ENCODE measurements at regions not wholly inside any gene's neighbourhood (a gene's known extent, or its start where the extent isn't known, plus 50 kb on each side); places are given as distances from the start of the nearest gene placed in this dataset.
A peak's percentile ranks its signal among the peaks of the same experiment; 100 is the strongest.

DNA sequence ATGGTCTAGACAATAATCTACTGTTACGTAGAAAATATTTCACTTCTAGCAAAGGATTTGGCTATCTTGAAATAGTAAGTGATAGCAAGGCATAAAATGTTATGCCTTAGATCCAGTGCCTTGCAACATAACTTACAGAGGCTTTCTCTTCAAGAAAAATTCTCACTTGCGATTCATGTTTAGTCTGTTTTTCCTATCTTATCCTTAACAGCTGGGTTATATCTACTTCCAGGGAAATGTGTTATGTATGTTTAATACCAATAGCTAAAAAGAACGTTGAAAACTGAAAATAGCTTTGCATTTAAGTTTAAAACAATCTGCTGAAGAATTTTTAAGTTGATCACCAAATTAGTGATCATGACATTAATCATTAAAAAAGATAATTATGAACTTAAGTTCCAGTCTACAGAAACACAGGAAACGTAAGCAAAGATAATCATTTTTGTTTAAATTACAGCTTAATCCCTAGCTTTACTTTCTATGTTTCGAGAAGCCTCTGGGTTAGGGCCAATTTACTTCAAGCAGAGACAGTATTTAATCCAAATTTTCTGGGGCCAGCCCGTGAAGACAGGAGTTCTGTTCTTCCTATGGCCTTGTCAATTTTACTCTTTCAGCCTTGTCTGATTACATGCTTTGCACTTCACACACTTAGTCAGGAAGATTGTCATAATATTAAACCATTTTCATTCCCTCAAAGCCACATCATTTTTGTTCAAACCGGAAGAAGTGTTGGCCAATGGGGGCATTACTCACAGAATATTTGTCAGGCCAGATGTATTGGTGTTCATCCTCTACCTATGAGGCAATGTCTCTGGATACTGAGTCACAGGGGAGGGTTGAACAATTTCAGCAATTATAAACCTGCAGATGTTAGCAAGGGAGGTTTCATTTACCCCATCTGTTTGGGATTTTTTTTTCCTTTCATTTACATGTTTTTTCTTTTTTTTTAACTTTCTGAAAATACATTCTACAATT lies 1132.9 kb upstream of the ZEB2 start:
- peaks cover 9% of the 10 kb centered on the region for H3K9me3 Mint-ChIP-seq
- peaks cover 17% of the 10 kb centered on the region for H3K4me1 Mint-ChIP-seq
- no peak overlapping the region for H3K4me3 Mint-ChIP-seq
- no peaks in the 10 kb centered on the region for H3K36me3 Mint-ChIP-seq
- peak overlapping the region; percentile 9 for H3K27ac Mint-ChIP-seq
- TF ChIP-seq, protein P1, sequence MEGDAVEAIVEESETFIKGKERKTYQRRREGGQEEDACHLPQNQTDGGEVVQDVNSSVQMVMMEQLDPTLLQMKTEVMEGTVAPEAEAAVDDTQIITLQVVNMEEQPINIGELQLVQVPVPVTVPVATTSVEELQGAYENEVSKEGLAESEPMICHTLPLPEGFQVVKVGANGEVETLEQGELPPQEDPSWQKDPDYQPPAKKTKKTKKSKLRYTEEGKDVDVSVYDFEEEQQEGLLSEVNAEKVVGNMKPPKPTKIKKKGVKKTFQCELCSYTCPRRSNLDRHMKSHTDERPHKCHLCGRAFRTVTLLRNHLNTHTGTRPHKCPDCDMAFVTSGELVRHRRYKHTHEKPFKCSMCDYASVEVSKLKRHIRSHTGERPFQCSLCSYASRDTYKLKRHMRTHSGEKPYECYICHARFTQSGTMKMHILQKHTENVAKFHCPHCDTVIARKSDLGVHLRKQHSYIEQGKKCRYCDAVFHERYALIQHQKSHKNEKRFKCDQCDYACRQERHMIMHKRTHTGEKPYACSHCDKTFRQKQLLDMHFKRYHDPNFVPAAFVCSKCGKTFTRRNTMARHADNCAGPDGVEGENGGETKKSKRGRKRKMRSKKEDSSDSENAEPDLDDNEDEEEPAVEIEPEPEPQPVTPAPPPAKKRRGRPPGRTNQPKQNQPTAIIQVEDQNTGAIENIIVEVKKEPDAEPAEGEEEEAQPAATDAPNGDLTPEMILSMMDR (IDR thresholded peaks at IDR 0.05; ENCODE audit: unreplicated experiment) = no peak
- H3K27me3 Mint-ChIP-seq (ENCODE audit: low read depth) = no peaks in the 10 kb centered on the region
- no peak for DNase-seq (ENCODE audit: low spot score in 2 of 2, unreplicated experiment in 2 of 2)

DNA sequence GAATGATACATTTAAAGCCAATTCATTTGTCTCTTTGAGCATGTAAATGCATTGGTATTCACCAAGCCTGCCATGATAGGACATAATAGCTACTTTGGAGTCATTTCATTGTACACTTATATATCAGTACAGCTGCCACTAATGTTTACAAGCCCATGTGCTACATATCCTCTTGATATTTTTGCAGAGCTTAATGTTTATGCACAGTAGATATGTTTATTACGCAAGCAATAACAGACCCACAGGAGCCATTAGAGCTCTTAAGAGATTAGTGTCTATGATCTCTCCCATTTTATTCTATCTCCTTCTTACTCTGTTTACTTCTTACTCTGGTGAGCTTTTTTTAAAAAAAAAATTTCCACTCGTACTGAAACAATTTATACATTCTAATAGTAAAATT lies 1132.1 kb upstream of the ZEB2 start:
- Mint-ChIP-seq H3K4me3 (no peak overlapping the region), H3K36me3 (no peaks in the 10 kb centered on the region), H3K4me1 (peaks cover 17% of the 10 kb centered on the region), H3K27ac (peak overlapping the region; percentile 9), H3K27me3 (ENCODE audit: low read depth) (no peaks in the 10 kb centered on the region), H3K9me3 (peaks cover 9% of the 10 kb centered on the region)
- TF ChIP-seq, protein P1 (IDR thresholded peaks at IDR 0.05; ENCODE audit: unreplicated experiment) = no peak
- DNase-seq (ENCODE audit: low spot score in 2 of 2, unreplicated experiment in 2 of 2) = no peak

DNA sequence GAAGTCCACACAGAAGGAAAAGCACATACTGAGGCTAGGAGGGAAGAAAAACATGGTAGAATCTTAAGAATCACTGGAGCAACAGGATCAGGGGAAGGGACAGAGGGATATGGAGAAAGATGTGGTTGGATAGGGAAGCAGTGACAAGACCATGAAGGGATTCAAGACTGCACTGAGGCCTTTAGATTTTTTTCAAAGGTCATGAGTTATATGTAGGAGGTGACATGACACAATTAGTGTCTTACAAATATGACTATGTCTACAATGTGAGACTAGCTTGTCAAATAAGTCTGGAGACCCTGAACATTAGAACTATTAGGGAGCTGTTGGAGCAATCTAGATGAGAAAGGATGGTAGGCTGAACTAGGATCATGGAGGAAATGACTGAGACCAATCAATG lies 1130.3 kb upstream of the ZEB2 start:
- TF ChIP-seq, protein P1 (IDR thresholded peaks at IDR 0.05; ENCODE audit: unreplicated experiment) = no peak
- Mint-ChIP-seq H3K4me3 (no peak overlapping the region), H3K4me1 (peaks cover 9% of the 10 kb centered on the region), H3K27me3 (ENCODE audit: low read depth) (no peaks in the 10 kb centered on the region), H3K27ac (no peak overlapping the region), H3K36me3 (no peaks in the 10 kb centered on the region), H3K9me3 (peaks cover 9% of the 10 kb centered on the region)
- no peak for DNase-seq (ENCODE audit: low spot score in 2 of 2, unreplicated experiment in 2 of 2)

DNA sequence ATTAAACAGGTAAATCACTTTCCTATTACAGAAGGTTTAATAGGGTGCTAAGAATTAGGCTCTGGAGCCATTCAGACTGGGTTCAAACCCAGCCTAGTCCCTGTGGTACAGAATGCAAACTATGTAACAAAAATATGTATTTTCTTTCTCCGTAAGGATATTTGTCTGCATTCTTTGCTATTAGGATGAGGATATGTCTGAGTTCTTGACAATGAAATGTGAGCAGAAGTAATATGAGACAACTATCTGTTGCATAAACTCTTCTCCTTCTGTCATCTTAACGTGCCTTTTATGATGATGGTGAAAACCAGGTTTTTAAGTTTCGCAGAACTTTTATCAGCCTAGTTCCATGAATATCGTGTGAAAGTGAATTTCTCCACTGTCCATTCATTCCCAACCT lies 1129.1 kb upstream of the ZEB2 start:
- Mint-ChIP-seq H3K9me3 (peaks cover 9% of the 10 kb centered on the region), H3K4me3 (no peak overlapping the region), H3K27ac (no peak overlapping the region), H3K4me1 (peaks cover 7% of the 10 kb centered on the region), H3K27me3 (ENCODE audit: low read depth) (no peaks in the 10 kb centered on the region), H3K36me3 (no peaks in the 10 kb centered on the region)
- no peak for DNase-seq (ENCODE audit: low spot score in 2 of 2, unreplicated experiment in 2 of 2)
- TF ChIP-seq, protein P1 (IDR thresholded peaks at IDR 0.05; ENCODE audit: unreplicated experiment) = no peak

DNA sequence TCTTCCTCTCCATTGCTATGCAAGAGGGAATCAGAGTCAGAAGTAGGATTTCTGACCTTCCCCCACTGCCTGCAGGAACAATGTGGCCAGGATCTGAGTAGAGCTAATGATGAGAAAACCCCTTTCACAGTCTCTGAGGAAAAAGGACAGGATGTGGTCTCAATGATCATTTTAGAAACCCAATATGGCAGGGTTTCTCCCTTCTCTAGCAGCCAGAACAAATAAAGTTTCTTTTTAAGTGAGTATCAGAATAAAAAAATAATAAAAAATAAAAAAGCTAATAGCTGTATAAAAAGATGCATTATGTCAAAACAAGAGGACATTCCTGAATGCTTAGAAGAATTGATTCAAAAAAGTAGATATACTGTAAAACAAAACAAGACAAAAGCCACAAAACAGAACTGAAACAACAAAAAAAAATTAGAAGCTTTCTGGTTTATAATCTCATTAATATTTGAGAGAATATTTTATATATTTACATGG lies 1124.9 kb upstream of the ZEB2 start:
- Mint-ChIP-seq H3K4me1 (no peaks in the 10 kb centered on the region), H3K27me3 (ENCODE audit: low read depth) (no peaks in the 10 kb centered on the region), H3K27ac (no peak overlapping the region), H3K9me3 (peaks cover under 1% of the 10 kb centered on the region), H3K4me3 (no peak overlapping the region), H3K36me3 (no peaks in the 10 kb centered on the region)
- DNase-seq (ENCODE audit: low spot score in 2 of 2, unreplicated experiment in 2 of 2) = no peak
- TF ChIP-seq, protein P1 (IDR thresholded peaks at IDR 0.05; ENCODE audit: unreplicated experiment) = no peak

Measured in mesothelial cell of epicardium (in vitro differentiated cells).